Kidney (tissue), 13 donors: ENCODE measurements at regions not wholly inside any gene's neighbourhood (a gene's known extent, or its start where the extent isn't known, plus 50 kb on each side); places are given as distances from the start of the nearest gene placed in this dataset.
A peak's percentile ranks its signal among the peaks of the same experiment; 100 is the strongest.

Experiments used
- DNase-seq, 5 donors: peaks; one replicate each; pipeline ENCODE4 v3.0.0-alpha.2; 2013 to 2020
- FAIRE-seq: peaks from 2 replicates; lab custom pipeline; 2012; peaks lifted over from hg19 to GRCh38; lab: Jason Lieb, UNC
- H3K27ac ChIP-seq, 2 donors: one replicate each; pipeline ENCODE4 v1.7.0; 2013; ENCODE audit warnings: low read depth in 2 of 2, low read length in 2 of 2, inconsistent platforms in 1 of 2
- H3K27me3 ChIP-seq: one replicate; pipeline ENCODE4 v1.7.1; 2013; ENCODE audit warnings: low read length, inconsistent platforms; ENCODE audit not compliant: control insufficient read depth, insufficient read depth
- H3K36me3 ChIP-seq, 3 donors: one replicate each; pipeline versions ENCODE4 v1.7.0 to v1.7.1; 2013; ENCODE audit warnings: low read length in 3 of 3, control low read depth in 1 of 3, inconsistent platforms in 1 of 3; ENCODE audit not compliant: insufficient read depth in 3 of 3, control insufficient read depth in 2 of 3
- H3K4me1 ChIP-seq, 3 donors: one replicate each; pipeline versions ENCODE4 v1.7.0 to v1.7.1; 2013; ENCODE audit warnings: low read length in 3 of 3, inconsistent platforms in 1 of 3, low read depth in 1 of 3; ENCODE audit not compliant: control insufficient read depth in 2 of 3, insufficient read depth in 2 of 3
- H3K4me3 ChIP-seq, 3 donors: one replicate each; pipeline versions ENCODE4 v1.7.0 to v1.8.1; 2013; ENCODE audit warnings: low read length in 3 of 3, control low read depth in 1 of 3, inconsistent platforms in 1 of 3
- H3K9ac ChIP-seq, 3 donors: one replicate each; pipeline versions ENCODE4 v1.7.0 to v1.7.1; 2013; ENCODE audit warnings: low read length in 3 of 3, control low read depth in 1 of 3, inconsistent platforms in 1 of 3
- H3K9me3 ChIP-seq, 3 donors: one replicate each; pipeline versions ENCODE4 v1.7.0 to v1.7.1; 2013; ENCODE audit warnings: low read length in 3 of 3, control low read depth in 1 of 3, inconsistent platforms in 1 of 3; ENCODE audit not compliant: control insufficient read depth in 2 of 3, insufficient read depth in 1 of 3
- intact Hi-C: fragments of 100-400 bp; cut with DNase I; formaldehyde crosslinking; loops from one replicate; pipeline ENCODE4 v1.11.1; 2022
- TF ChIP-seq, protein P1 (sequence below): IDR thresholded peaks from 3 replicates; pipeline ENCODE4 v1.5.1; 2012; ENCODE audit warnings: mild to moderate bottlenecking, moderate library complexity, borderline replicate concordance; ENCODE audit not compliant: insufficient read depth; ENCODE audit errors: extremely low read depth
- donor health status: control.
- donor health status: control.
- donor health status: control.
- donor health status: control.
- donor health status: control.
- donor health status: DM: yes; HTN: yes; CAD: no.
- donor health status: Normal renal cell carcinoma (clear cell type).

DNA sequence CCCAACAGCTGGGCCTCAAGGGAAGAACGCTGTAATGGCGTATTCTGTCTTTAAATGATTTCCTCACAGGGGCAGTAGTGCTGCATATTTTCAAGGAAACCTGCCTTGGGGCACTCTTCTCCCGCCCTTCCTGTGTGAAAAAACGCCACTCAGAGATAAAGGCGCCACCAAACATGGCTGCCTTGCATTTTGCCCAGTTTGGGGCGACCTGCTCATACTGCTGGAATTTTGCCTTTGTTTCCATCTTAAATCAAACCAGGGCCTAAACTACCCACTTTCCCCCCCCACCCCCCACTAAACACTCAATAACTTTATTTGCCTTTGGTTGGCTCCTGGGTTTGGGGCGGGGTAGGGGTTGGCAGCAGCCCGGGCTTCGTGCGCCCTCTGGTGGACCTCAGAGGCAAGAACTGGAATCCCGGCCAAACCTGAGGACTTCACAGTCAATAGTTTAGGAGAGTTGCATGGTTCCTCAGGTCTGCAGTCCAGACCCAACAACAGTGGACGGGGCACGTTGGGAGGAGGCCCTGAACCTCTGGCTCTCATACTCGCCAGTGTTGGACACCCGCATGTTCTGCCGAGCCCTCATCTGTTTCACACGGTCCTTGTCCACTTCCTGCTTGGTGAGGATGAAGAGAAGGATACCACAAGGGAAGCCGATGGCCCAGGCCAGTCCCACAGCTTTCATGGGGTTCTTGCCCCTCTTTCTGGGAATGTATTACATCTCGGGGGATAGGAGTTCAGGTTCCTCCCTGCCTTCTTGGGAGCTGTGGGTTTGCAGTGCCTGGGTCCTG lies 220.1 kb upstream of the STK26 start:
- Histone ChIP-seq H3K27me3 (peaks cover 3% of the 10 kb centered on the region), H3K4me1 (no peaks in the 10 kb centered on the region), H3K9me3 (no peaks in the 10 kb centered on the region), H3K36me3 (no peaks in the 10 kb centered on the region), H3K27ac (no peak overlapping the region), H3K4me3 (peak overlapping the region in 1 of 3 donors; percentile 67), H3K9ac (peak overlapping the region in 1 of 3 donors; percentile 47)
- DNase-seq (peak in 3 of 5 donors; percentile 85 to 92 (median 89)), FAIRE-seq (no peak)
- TF ChIP-seq, protein P1, sequence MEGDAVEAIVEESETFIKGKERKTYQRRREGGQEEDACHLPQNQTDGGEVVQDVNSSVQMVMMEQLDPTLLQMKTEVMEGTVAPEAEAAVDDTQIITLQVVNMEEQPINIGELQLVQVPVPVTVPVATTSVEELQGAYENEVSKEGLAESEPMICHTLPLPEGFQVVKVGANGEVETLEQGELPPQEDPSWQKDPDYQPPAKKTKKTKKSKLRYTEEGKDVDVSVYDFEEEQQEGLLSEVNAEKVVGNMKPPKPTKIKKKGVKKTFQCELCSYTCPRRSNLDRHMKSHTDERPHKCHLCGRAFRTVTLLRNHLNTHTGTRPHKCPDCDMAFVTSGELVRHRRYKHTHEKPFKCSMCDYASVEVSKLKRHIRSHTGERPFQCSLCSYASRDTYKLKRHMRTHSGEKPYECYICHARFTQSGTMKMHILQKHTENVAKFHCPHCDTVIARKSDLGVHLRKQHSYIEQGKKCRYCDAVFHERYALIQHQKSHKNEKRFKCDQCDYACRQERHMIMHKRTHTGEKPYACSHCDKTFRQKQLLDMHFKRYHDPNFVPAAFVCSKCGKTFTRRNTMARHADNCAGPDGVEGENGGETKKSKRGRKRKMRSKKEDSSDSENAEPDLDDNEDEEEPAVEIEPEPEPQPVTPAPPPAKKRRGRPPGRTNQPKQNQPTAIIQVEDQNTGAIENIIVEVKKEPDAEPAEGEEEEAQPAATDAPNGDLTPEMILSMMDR: no peak
- intact Hi-C loops: no loop called here

DNA sequence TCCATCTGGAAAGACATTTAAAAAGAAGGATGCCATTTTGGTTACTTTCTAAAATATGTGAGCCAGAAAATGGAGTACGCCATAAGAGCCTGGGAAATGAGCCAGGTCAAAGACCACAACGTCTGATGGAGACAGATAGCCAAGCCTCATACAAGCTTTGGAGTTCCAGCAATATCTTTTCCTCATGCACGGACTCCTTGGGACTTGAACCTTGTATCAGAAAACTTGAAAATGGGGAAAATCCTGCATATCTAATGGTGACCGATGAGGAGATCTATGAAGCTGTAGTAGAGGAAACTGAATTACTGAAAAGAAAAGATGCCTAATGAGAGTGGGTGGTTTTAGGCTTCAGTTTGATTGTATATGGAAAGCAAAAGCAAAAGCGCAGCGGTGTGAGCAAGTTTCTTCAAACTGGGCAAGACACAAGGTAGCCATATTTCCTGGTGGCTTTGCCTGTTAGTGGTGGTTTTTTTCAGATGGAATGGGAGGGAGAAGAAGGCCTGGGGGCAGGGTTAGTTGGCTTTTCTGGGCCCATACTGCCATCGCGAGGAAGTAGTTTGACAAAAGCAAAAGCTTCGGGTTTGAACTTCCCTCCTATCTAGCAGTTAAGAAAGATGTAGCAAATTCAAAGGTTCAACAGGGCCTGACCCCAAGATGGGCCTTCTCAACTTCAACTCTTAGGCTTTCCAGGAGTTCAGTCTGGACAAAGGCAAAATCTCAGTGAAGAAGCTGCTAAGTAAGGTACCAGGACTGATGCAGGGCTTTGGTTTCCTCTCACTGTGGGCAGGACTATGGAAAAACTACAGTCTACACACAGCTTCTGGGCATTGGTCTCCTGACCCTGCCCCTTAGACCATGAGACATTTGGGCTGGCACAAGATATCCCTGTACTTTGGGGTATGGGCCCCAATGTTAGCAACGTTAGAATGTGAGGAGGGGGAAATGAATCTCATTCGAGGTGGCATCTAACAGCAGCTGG lies 210.0 kb upstream of the STK26 start:
- Histone ChIP-seq H3K27me3 (no peaks in the 10 kb centered on the region), H3K4me1 (no peaks in the 10 kb centered on the region), H3K4me3 (peak overlapping the region; percentile 33 to 90 (median 41)), H3K9me3 (no peaks in the 10 kb centered on the region), H3K9ac (peak overlapping the region in 1 of 3 donors; percentile 81), H3K27ac (no peak overlapping the region), H3K36me3 (no peaks in the 10 kb centered on the region)
- intact Hi-C loops: no loop called here
- DNase-seq (peak in 3 of 5 donors; percentile 75 to 88 (median 84)), FAIRE-seq (peak; percentile 90)
- TF ChIP-seq, protein P1: no peak

DNA sequence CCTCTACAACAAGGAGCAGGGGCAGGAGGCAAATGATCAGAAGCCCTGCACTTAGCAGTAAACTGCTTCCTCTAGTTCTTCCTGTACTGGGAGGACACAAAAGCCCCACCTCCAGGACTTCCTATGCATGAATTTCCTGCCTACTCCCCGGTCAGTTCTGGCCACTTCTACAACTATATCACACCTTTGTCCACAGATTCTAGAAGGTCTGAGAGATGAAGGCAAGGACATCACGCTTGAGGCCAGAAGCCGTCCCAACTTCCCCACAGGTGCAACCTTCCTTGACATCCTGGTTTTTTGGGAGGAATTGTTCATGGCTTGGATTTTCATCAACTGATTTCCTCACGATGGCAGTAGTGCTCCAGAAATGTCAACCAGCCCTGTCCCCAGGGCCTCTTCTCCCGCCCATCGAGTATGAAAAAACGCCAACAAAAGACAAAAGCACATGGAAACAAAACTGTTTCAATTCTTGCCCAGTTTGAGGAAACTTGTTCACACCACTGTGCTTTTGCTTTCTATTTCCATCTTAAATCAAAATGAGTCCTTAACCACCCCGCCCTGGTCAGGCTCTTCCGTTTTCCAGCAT lies 206.5 kb upstream of the STK26 start:
- Histone ChIP-seq H3K27me3 (no peaks in the 10 kb centered on the region), H3K9ac (peak overlapping the region in 1 of 3 donors; percentile 50), H3K4me3 (peak overlapping the region in 1 of 3 donors; percentile 63), H3K4me1 (no peaks in the 10 kb centered on the region), H3K27ac (no peak overlapping the region), H3K36me3 (no peaks in the 10 kb centered on the region), H3K9me3 (no peaks in the 10 kb centered on the region)
- peak in 3 of 5 donors; percentile 55 to 93 (median 89) for DNase-seq
- peak; percentile 98 for FAIRE-seq
- TF ChIP-seq, protein P1: no peak
- intact Hi-C loops: no loop called here
